Cardiac fibroblast (primary cell): ENCODE measurements at regions not wholly inside any gene's neighbourhood (a gene's known extent, or its start where the extent isn't known, plus 50 kb on each side); places are given as distances from the start of the nearest gene placed in this dataset.

Source experiments
- DNase-seq, 2 donors: peaks; one replicate each; pipeline versions ENCODE4 v3.0.0 to v3.0.0-alpha.2; 2010; ENCODE audit warnings: low read depth in 2 of 2
- H3K4me3 ChIP-seq, 2 donors: replicated peaks in 1 of 2; 1 replicate in 1 of 2; 2 replicates in 1 of 2; pipeline ENCODE4 v1.5.1; 2011; ENCODE audit warnings: low read depth in 2 of 2, low read length in 2 of 2, mild to moderate bottlenecking in 2 of 2, moderate library complexity in 1 of 2
- CTCF ChIP-seq: IDR thresholded peaks from one replicate; pipeline ENCODE4 v1.5.1; 2011; ENCODE audit warnings: low read depth, mild to moderate bottlenecking, low read length, inconsistent platforms

- no peak for TF ChIP-seq CTCF
Measured at GRCh38 chr20:55584307-55584706, 421.0 kb downstream of the CBLN4 start.

GRCh38 chr20:55583036-55583435, 422.3 kb downstream of the CBLN4 start:
- H3K4me3 ChIP-seq: no peak overlapping the region
- no peak for TF ChIP-seq CTCF
- no peak for DNase-seq

More at GRCh38 chr20:55584307-55584706, 421.0 kb downstream of the CBLN4 start:
- no peak for DNase-seq
- H3K4me3 ChIP-seq: no peak overlapping the region

GRCh38 chr20:55582498-55582897, 422.8 kb downstream of the CBLN4 start:
- TF ChIP-seq CTCF: no peak
- no peak overlapping the region for H3K4me3 ChIP-seq
- no peak for DNase-seq

GRCh38 chr20:55581519-55581918, 423.8 kb downstream of the CBLN4 start:
- H3K4me3 ChIP-seq: no peak overlapping the region
- DNase-seq: no peak
- no peak for TF ChIP-seq CTCF

GRCh38 chr20:55580475-55580874, 424.8 kb downstream of the CBLN4 start:
- no peak for TF ChIP-seq CTCF
- DNase-seq: no peak
- no peak overlapping the region for H3K4me3 ChIP-seq

- H3K4me3 ChIP-seq: no peak overlapping the region
- no peak for DNase-seq
- no peak for TF ChIP-seq CTCF
Measured at GRCh38 chr20:55579802-55580201, 425.5 kb downstream of the CBLN4 start.

- no peak overlapping the region for H3K4me3 ChIP-seq
- DNase-seq: no peak
- TF ChIP-seq CTCF: no peak
Measured at GRCh38 chr20:55576981-55577380, 428.3 kb downstream of the CBLN4 start.
